OCI-M1 (cell line): ENCODE measurements at regions not wholly inside any gene's neighbourhood (a gene's known extent, or its start where the extent isn't known, plus 50 kb on each side); places are given as distances from the start of the nearest gene placed in this dataset.

Experiments used
- DNase-seq: peaks from one replicate; lab custom pipeline; 2025; lab: John Stamatoyannopoulos, UW

DNA sequence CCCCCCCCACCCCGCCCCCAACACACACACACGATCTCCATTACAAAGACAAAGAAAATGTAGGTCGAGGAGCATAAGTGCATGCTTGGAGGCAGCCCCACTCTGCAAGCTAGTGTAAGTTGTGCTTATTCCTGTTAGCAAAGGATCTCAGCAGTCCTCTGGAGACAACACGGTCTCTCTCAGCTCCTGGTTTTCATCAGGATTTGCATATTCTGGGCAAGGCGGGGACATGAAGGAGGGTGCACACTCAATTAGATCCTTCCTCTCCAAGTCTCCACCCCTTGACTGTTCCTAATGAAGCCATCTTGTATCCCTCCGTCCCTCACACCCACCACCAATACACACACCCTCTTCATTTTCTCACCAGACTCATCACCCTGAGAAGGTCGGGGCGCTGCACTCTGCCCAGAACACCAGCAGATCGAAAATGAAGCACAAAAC is 63.8 kb downstream of the MRPL46 start:
- DNase-seq, result no peak

DNA sequence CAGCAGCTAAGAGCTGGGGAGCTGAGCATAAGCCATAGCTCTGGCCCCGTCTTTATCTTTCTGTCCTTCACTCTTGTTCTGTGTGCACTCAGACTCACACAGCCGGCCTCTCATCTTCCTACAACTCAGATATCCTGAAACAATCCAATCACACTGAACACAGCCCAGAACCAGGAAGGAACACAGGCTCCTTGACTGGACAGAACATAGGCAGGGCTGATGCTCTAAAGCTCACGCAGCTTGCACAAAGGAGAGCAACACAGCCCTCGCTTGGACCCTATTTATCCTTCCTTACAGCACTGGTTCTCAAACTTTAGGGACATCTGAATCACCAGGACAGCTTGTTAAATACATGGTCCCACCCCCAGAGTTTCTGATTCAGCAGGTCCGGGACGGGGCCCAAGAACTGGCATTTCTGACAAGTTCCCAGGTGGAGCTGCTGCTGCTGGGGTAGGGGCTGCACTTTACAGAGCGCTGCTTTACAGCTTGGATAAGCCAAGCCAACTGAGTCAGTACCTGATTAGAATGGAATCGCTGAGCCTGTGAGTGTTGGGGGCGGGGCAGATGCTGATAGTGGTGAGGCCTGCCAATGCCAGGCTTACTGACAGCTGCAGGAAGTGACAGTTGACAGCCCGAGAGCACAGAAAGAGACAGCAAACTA is 65.1 kb downstream of the MRPL46 start:
- no peak for DNase-seq

DNA sequence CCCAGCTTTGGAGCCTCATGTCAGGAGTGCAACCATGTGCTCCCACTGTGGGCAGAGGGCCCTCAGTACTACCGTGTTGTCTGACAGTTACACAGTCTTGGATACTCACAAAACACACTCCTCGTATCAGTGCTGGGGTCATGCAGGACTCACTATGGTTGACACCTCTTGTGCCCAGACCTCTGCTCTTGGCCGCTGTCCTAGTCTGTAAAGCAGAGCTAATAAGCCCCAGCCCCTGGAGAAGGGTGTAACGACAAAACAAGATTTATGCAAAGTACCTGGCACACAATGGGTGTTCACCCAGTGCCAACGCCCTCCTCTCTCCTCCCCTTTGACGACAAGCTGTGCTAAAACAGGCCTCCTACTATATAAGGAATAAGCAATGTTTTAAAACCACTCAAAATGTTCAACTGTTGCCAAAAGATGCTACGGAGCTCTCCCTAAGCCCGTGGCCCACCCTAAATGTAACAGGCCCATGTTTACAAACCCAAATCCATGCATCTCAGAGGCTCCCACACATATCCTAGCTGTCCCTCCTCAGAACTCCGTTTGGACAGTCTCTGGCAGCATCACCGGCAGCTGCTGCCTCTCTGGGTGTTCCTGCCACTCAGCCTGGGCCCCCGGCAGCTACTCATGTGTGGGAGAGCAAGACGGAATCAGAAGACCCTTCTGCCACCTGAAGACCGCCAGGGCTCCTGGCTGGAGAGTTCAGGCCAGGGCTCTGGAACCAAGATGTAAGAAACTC is 65.8 kb downstream of the MRPL46 start:
- DNase-seq, result no peak

GRCh38 chr15:88400591-88401250 is 66.5 kb downstream of the MRPL46 start:
- no peak for DNase-seq

GRCh38 chr15:88400084-88400483 is 67.1 kb downstream of the MRPL46 start:
- DNase-seq, result no peak

- no peak for DNase-seq
Observed at GRCh38 chr15:88399021-88399685, 68.0 kb downstream of the MRPL46 start.

DNA sequence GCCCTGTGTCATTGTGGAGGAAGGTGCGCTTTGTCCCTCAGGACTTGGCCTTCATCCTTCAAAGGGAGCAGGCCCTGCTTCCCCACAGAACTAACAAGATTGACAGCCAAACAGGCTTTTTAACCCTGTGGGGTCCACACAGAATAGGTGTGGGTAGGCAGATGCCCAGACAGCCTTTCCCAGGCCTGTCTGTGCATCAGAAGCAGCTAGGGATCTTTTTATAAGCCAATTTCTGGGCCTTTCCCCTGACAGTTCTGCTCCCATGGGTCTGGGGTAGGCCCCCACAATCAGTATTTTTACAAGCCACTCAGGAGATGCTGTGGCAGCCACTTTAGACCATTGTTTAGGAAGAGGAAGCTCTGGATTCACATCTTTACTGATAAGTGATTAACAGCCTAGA is 69.2 kb downstream of the MRPL46 start:
- DNase-seq, result no peak

GRCh38 chr15:88397506-88397905 is 69.7 kb downstream of the MRPL46 start:
- no peak for DNase-seq

- DNase-seq, result no peak
Observed at GRCh38 chr15:88395872-88396781, 71.1 kb downstream of the MRPL46 start.

DNA sequence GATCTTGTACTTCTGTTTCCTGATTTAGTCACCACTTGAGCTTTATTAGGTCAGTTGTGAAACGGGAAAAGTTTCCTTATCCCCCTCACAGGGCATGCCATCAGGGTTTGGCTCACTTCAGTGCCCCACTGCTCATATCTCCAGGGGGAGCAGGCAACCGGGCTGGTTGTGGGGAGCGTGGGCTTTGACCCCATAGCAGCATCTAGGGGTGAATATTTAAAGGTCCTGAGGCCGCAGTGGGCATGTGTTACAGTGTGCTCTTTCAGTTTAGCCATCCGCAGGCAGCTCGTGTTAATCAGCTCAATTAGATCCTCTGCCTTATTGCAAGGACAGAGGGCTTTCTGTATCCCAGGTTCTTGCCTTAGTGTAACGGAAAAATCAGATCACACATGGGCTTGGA is 71.9 kb downstream of the MRPL46 start:
- DNase-seq, result no peak

DNA sequence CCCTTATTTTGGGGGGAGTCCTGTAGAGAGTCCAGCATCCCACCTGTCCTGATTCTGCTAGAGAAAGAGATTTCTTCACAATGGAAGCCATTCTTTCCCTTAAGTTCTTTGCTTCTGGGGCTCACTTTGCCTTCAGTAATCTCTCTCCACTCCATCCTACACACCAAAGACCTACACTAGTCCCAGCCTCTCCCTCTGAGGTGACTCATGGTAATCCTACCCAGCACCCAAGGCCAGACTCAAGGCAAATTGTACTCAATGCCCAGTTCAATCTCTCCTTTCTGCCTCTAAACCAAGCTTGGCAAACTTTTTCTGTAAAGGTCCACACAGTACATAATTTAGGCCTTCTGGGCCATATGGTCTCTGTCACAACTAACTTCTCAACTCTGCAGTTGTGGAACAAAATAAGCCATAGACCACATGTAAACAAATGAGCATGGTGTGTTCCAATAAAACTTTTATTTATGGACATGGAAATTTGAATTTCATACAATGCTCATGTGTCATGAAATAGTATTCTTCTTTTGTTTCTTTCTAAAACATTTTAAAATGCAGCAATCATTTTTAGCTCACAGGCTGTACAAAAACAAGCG is 72.5 kb downstream of the MRPL46 start:
- DNase-seq, result no peak

GRCh38 chr15:88393719-88394519 is 73.3 kb downstream of the MRPL46 start:
- DNase-seq, result no peak

DNA sequence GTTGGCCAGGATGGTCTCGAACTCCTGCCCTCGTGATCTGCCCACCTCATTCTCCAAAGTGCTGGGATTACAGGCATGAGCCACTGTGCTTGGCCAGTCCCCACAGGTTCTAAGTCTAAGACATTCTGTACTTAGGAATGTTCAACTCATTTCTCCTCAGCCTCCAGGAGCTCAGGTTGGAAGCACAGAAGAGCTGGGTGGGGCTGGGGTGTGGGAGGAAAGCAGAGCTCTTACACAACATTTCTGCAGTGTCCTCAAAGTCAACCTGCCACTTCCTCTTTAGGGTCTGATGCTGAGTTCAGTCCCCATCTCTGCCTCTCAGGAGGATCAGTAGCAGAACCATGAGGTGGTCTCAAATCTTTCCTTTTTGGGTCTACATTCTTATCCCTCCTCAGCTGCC is 75.5 kb downstream of the MRPL46 start:
- DNase-seq, result peak; percentile 42

GRCh38 chr15:88391006-88391405 is 76.2 kb downstream of the MRPL46 start:
- DNase-seq, result no peak

DNA sequence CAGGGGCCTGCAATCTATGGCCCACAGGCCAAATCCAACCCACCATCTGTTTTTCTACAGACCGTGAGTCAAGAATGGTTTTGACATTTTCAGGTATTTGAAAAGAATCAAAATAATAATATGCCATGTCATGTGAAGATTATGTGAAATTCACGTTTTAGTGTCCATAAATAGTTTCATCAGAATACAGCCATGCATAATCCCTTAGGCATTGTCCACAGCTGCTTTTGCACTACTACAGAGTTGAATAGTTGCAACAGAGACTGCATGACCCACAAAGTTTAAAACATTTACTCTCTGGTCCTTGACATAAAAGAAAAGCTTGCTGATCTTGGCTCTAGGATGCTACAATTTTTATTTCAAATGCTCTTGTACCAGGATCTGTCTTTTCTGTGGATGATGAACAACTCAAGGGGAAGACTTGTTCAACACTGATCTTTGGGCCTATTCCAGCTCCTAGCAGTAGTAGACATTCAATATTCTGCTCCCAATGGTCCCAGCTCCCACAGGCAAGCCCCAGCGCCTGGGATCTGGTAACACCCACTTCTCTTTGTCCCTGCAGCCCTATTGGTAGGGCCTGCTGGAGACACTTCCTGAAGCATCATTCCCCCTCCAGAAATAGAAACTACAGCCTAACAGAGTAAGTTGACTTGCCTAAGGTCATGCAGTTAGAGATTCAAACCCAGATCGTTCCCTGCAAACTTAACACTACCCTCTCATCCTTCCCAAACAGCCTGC is 76.9 kb downstream of the MRPL46 start:
- DNase-seq, result no peak

- DNase-seq, result no peak
Observed at GRCh38 chr15:88389120-88389519, 78.1 kb downstream of the MRPL46 start.

- DNase-seq, result no peak
Observed at GRCh38 chr15:88388686-88389085, 78.5 kb downstream of the MRPL46 start.

- no peak for DNase-seq
Observed at GRCh38 chr15:88385078-88385700, 82.0 kb downstream of the MRPL46 start.

DNA sequence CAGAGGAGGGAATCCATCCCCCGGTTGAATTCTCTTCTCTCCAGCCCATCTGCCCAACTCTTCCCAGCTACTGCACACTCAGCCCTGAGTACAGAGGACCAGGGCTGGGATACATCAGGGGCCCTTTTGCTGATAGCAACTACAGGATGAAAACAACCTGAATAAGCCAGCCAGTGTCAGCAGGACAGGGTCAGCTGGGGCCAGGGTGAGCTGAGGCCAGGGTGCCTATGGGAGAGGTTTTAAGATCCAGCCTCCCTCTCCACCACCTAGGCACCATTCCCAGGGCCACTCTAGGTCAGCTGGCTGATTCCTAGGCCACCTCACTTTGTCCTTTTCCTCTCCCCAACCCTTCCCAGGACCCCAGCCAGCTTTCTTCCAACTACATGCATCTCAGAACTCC is 83.8 kb downstream of the MRPL46 start:
- DNase-seq, result no peak
